Epithelial cell of prostate (primary cell): ENCODE measurements at regions not wholly inside any gene's neighbourhood (a gene's known extent, or its start where the extent isn't known, plus 50 kb on each side); places are given as distances from the start of the nearest gene placed in this dataset.

Experiments used
- DNase-seq: peaks from one replicate; pipeline ENCODE4 v3.0.0-alpha.2; 2011; ENCODE audit warnings: low read depth, low spot score
- H3K27ac ChIP-seq: fragments of 450-650 bp; 2 replicates; pipeline ENCODE4 v1.5.1; 2017; ENCODE audit warnings: mild to moderate bottlenecking

DNA sequence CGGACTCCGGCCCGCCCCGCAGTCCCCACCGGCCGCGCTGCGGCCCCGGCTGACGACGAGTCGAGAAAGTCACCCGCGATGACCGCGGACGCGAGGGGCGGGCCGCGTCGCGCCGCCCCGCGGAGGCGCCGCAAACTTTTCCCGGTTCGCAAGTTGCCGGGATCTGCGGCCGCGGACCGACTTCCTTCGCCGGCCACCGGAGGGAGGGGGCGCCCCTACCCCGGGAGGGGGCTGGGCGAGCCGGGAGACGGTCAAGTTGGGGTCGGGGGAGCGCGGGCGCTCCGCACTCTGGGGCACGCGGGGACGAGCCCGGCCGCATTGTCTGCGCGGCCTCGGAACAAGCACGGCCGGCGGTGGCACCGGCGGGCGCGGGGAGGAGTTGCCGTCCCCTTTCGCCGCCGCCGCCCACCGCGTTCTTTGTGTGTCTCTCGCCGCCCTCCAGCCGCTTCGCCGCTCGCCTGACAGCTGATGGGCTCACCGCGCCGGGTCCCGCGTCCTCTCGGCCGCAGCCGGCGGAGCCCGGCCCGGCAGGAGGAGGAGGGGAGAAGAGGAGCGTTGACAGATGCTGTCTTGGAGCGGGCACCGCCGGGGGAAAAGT, 131.6 kb downstream of the OGFRL1 start:
- peak overlapping the region; percentile 65 for H3K27ac ChIP-seq
- DNase-seq: no peak

DNA sequence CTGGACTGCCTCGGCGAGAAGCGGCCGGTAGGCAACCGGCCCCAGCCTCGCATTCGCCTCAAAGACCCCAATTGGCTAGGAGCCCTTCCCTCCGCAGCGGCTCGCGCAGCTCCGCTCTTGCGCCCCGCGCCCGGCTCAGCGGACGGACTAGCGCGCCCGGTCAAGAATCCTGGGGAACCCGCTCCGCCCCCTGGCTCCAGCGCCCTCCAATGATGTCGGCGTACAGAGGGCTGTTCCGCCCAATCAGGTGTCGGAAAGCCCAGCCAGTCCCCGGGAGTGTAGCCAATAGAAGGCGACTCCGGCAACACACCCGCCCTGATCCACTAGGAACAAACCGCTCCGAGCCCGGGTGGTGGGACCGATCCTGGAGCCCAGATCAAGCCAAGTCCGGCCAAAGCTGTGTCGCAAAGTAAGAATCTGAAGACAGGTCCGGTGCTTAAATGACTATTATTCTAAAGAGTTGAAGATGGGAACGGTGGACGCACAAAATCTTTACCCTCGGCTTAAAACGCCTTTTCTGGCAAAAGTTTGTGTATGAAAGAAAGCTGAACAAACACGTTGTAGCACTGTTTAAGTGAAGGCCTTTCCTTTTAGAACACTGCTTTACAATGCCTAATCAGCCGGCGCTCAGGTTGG, 132.2 kb downstream of the OGFRL1 start:
- peak; percentile 76 for DNase-seq
- H3K27ac ChIP-seq: peak overlapping the region; percentile 65

DNA sequence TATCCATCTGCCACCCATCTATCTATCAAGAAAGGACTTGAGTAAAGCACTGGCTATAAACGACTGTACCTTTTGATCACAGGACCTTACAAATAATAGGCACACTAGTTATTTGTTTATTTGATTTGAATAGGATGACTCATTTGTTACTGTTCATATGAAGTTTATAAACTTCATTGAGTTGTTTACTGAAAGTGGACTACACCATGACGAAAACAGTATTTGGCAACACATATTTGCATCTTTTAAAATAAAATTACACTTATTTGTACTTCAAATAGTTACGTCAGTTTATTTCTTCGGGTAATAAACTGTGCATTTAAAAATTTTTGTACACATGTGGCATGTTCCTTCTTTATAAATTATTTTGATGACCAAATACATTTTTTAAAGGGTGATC, 133.0 kb downstream of the OGFRL1 start:
- H3K27ac ChIP-seq: peak overlapping the region; percentile 65
- DNase-seq: no peak

DNA sequence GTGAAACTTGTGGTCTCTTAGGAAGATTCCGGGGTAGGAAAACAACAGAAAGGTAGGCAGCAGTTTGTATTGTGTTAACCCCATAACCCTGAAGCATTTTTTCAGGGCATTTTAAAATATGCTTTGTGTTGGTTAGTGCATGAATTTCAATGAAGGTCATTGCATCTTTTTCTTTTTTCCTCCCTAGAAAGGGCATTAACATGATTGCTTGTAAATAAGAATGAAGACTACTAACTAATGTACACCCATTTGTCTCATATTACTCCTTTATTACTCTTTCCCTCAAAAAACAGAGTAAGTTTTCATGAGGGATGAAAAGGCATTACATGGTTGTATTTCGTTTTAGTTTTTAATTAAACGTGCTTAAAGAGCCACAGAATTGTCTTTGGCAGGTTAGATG, 141.4 kb downstream of the OGFRL1 start:
- no peak overlapping the region for H3K27ac ChIP-seq
- no peak for DNase-seq

- H3K27ac ChIP-seq: no peak overlapping the region
- DNase-seq: no peak
These were observed 144.8 kb downstream of the OGFRL1 start for GRCh38 chr6:71433441-71433840.

GRCh38 chr6:71444222-71444621, 155.6 kb downstream of the OGFRL1 start:
- no peak for DNase-seq

GRCh38 chr6:71446057-71446456, 157.4 kb downstream of the OGFRL1 start:
- DNase-seq: no peak
- H3K27ac ChIP-seq: no peak overlapping the region

More at GRCh38 chr6:71444222-71444621, 155.6 kb downstream of the OGFRL1 start:
- H3K27ac ChIP-seq: no peak overlapping the region

- DNase-seq: no peak
- no peak overlapping the region for H3K27ac ChIP-seq
These were observed 157.9 kb downstream of the OGFRL1 start for GRCh38 chr6:71446470-71446869.

DNA sequence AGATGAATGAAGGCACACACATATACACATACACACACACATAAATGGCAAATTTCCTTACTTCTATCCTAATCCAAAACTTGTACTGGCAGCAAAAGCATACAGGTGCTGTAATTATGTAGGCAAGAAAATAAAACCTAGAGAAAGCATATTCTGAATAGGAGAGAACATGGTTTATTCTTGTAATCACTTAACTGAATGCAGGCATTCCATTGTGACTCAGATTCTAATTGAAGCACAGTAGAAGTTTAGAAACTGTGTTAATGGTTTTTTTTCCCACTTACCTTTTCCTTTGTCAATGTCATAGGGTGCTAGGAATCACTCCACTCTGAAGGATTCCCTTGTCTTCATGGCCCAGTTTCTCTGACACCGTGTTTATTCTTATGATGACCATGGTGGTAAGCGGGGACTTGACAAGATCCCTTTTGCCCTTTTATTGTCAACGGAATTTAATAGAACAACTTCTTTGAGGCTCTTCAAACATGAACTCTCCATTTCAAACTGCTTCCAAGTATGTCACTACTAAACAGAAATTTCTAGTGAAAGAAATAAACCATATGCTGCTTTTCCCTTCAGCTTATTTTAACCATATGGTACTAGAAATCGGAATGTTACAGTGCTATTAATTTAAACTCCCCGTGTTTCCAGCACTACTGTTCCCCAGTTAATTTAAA, 164.2 kb downstream of the OGFRL1 start:
- no peak overlapping the region for H3K27ac ChIP-seq
- DNase-seq: no peak

DNA sequence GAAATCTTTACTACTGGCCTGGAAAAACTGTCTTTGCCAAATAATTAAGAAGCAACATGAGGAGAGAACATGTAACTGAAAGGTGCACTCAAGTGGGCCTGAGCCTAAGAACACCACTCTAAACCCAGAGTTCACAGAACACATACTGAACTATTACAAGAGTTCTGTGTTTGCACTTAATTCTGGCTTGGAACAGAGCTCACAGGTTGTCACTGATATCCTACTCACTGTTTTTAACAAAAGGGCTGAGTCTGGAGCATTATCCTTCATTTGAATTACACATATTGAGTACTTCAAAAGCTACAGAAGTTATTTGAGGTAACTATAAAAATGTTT, 164.7 kb downstream of the OGFRL1 start:
- no peak for DNase-seq
- no peak overlapping the region for H3K27ac ChIP-seq

GRCh38 chr6:71454056-71454455, 165.4 kb downstream of the OGFRL1 start:
- no peak for DNase-seq

DNA sequence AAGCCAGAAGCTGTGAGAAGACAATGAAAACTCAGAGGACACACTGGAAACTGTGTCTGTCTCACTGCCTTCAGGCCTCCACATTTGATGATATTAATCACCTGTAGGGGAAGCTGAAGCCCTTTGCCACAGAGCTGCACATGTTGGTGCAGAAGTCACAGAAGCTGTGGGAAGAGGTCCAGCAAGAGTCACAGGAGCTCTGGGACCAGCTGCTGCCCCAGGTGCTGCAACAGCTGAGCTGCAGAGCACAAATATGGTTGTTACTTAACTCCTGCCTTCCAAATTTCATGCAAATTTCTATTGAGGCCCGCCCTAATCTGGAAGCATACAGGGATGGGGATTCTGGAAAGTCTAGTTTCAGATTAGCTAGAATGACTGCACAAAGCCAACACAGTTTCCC, 169.3 kb downstream of the OGFRL1 start:
- DNase-seq: no peak

More at GRCh38 chr6:71454056-71454455, 165.4 kb downstream of the OGFRL1 start:
- H3K27ac ChIP-seq: no peak overlapping the region

GRCh38 chr6:71459162-71459561, 170.6 kb downstream of the OGFRL1 start:
- H3K27ac ChIP-seq: no peak overlapping the region
- DNase-seq: no peak

More for the DNA sequence above, 169.3 kb downstream of the OGFRL1 start:
- H3K27ac ChIP-seq: no peak overlapping the region

- peak; percentile 69 for DNase-seq
- peak overlapping the region; percentile 41 for H3K27ac ChIP-seq
These were observed 172.3 kb downstream of the OGFRL1 start for GRCh38 chr6:71460933-71461332.

DNA sequence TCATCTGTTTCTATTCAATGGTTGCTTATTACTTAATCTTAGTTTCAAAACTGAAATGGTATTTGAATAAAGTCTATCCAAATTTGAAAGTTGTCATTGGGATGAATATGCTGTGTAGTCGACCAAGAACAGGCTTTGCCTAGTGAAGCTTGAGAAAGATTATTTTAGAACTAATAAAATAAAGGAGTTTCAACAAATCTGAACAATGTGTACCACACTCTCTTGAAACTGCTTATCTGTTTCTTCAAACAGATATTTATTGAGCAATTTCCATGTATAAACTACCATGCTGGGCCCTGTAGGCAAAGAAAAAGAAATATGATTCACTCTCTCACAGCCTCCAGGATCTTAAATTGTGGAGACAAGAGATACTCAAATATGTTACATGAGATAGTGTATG, 174.4 kb downstream of the OGFRL1 start:
- no peak for DNase-seq
- no peak overlapping the region for H3K27ac ChIP-seq

- no peak overlapping the region for H3K27ac ChIP-seq
- no peak for DNase-seq
These were observed 176.5 kb downstream of the OGFRL1 start for GRCh38 chr6:71465096-71465495.

DNA sequence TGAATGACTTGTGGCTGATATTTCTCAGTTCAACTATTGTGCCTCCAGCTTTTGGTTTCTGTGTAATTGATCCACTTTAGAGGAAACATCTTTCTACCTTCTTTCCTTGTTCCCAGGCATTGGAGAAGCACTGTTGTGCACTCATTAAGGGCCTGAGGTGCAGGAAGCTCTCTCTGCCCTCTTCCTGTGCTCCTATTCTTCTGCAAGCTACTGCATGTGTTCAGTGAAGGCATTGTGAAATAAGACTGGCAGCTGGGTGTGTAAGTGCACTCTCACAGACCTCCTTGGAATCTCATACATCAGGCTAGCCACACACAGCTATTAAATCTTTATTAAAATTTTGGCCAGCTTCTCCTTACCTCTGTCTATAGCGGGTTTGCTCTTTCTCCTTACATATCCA, 177.8 kb downstream of the OGFRL1 start:
- peak; percentile 79 for DNase-seq
- peak overlapping the region; percentile 70 for H3K27ac ChIP-seq

GRCh38 chr6:71468038-71468437, 179.4 kb downstream of the OGFRL1 start:
- no peak overlapping the region for H3K27ac ChIP-seq
- no peak for DNase-seq

- no peak for DNase-seq
- H3K27ac ChIP-seq: peak overlapping the region; percentile 30
These were observed 180.5 kb downstream of the OGFRL1 start for GRCh38 chr6:71468841-71469700.

GRCh38 chr6:71471718-71472117, 183.1 kb downstream of the OGFRL1 start:
- DNase-seq: no peak
- H3K27ac ChIP-seq: no peak overlapping the region

DNA sequence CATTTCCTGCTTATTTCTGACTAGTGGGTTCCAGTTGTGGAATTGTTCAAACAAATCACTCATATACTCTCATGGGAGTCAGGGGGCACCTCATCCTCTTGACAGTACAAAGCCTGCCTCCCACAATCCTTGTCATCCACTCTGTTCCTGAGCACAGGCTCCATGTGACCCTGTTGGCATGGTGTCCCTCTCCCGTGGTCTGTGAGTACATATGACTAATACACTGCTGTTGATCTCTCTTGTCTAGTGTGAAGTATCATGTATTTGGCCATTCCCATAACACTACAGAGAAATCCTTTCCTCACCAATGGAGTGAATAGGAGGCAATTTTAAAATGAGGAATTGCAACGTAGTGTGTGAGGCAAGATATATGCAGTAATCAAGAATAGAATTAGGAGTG, 185.3 kb downstream of the OGFRL1 start:
- DNase-seq: peak; percentile 89
- no peak overlapping the region for H3K27ac ChIP-seq
